ENCODE measurements at regions not wholly inside any gene's neighbourhood (a gene's known extent, or its start where the extent isn't known, plus 50 kb on each side); places are given as distances from the start of the nearest gene placed in this dataset.
"Not testable (repeated sequence)": the region's sequence is repeated elsewhere in the genome, so short reads cannot be mapped to it uniquely, and the experiment has no call there.

GRCh38 chr7:80082213-80082612 is 52.4 kb upstream of the GNAI1 start:
- DNase-seq, result no peak

GRCh38 chr7:80078886-80079285 is 55.7 kb upstream of the GNAI1 start:
- no peak for DNase-seq

- no peak for DNase-seq
These were observed 56.4 kb upstream of the GNAI1 start for GRCh38 chr7:80078159-80078731.

- DNase-seq, result no peak
These were observed 64.2 kb upstream of the GNAI1 start for GRCh38 chr7:80070391-80070790.

- no peak for DNase-seq
These were observed 68.0 kb upstream of the GNAI1 start for GRCh38 chr7:80066639-80067038.

- DNase-seq, result no peak
These were observed 70.8 kb upstream of the GNAI1 start for GRCh38 chr7:80063834-80064233.

GRCh38 chr7:80060218-80060806 is 74.3 kb upstream of the GNAI1 start:
- no peak for DNase-seq

- no peak for DNase-seq
These were observed 77.1 kb upstream of the GNAI1 start for GRCh38 chr7:80057488-80057887.

- DNase-seq, result no peak
These were observed 80.3 kb upstream of the GNAI1 start for GRCh38 chr7:80054356-80054755.

GRCh38 chr7:80053124-80053523 is 81.5 kb upstream of the GNAI1 start:
- no peak for DNase-seq

GRCh38 chr7:80047856-80048459 is 86.7 kb upstream of the GNAI1 start:
- DNase-seq, result no peak

GRCh38 chr7:80047032-80047431 is 87.6 kb upstream of the GNAI1 start:
- DNase-seq, result no peak

GRCh38 chr7:80044796-80045195 is 89.8 kb upstream of the GNAI1 start:
- DNase-seq, result no peak

- DNase-seq, result no peak
These were observed 93.9 kb upstream of the GNAI1 start for GRCh38 chr7:80040752-80041151.

- no peak for DNase-seq
These were observed 94.3 kb upstream of the GNAI1 start for GRCh38 chr7:80040335-80040734.

- no peak for DNase-seq
These were observed 95.3 kb upstream of the GNAI1 start for GRCh38 chr7:80039251-80039884.

GRCh38 chr7:80037689-80038088 is 96.9 kb upstream of the GNAI1 start:
- no peak for DNase-seq

- no peak for DNase-seq
These were observed 98.5 kb upstream of the GNAI1 start for GRCh38 chr7:80036107-80036506.

GRCh38 chr7:80028717-80029116 is 105.9 kb upstream of the GNAI1 start:
- DNase-seq, result no peak

- DNase-seq, result no peak
These were observed 106.9 kb upstream of the GNAI1 start for GRCh38 chr7:80027611-80028173.

- DNase-seq, result no peak
These were observed 107.9 kb upstream of the GNAI1 start for GRCh38 chr7:80026766-80027165.

GRCh38 chr7:80020277-80020676 is 114.4 kb upstream of the GNAI1 start:
- DNase-seq, result peak; percentile 12

- not testable (repeated sequence) for DNase-seq
These were observed 114.8 kb upstream of the GNAI1 start for GRCh38 chr7:80019809-80020207.
